ENCODE measurements at regions not wholly inside any gene's neighbourhood (a gene's known extent, or its start where the extent isn't known, plus 50 kb on each side); places are given as distances from the start of the nearest gene placed in this dataset.

DNA sequence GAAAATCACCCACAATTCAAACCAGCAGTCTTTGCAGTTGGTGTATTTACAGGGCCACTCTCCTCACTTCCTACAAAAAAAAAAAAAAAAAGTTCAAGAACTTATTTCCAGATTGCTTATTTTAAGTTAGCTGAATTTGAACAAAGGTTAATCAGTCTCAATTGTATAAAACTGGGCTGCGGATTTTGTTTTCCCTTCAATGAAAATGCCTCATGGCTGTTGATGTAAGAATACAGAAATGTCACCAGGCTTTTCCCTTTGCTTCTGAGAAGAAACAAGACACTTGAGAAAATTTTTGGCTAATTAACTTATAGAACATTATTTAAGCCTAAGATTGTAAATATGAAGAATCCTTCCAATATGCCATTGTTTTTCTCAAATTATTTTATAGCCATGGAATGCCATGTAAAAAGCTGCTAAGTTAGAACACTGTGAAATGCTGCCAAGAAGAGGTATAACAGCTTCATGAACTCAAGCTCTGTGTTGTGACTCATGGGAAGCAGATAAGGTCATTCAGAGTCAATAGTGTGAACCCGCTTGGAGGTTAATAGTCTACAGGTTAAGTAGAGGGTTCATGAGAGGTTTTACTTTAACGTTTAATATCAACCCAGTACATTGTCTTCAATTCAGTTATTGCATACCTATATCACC is 84.3 kb upstream of the ABI3BP start (continued):
- TF ChIP-seq, protein P1, sequence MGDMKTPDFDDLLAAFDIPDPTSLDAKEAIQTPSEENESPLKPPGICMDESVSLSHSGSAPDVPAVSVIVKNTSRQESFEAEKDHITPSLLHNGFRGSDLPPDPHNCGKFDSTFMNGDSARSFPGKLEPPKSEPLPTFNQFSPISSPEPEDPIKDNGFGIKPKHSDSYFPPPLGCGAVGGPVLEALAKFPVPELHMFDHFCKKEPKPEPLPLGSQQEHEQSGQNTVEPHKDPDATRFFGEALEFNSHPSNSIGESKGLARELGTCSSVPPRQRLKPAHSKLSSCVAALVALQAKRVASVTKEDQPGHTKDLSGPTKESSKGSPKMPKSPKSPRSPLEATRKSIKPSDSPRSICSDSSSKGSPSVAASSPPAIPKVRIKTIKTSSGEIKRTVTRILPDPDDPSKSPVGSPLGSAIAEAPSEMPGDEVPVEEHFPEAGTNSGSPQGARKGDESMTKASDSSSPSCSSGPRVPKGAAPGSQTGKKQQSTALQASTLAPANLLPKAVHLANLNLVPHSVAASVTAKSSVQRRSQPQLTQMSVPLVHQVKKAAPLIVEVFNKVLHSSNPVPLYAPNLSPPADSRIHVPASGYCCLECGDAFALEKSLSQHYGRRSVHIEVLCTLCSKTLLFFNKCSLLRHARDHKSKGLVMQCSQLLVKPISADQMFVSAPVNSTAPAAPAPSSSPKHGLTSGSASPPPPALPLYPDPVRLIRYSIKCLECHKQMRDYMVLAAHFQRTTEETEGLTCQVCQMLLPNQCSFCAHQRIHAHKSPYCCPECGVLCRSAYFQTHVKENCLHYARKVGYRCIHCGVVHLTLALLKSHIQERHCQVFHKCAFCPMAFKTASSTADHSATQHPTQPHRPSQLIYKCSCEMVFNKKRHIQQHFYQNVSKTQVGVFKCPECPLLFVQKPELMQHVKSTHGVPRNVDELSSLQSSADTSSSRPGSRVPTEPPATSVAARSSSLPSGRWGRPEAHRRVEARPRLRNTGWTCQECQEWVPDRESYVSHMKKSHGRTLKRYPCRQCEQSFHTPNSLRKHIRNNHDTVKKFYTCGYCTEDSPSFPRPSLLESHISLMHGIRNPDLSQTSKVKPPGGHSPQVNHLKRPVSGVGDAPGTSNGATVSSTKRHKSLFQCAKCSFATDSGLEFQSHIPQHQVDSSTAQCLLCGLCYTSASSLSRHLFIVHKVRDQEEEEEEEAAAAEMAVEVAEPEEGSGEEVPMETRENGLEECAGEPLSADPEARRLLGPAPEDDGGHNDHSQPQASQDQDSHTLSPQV (IDR thresholded peaks at IDR 0.05) = no peak
- TF ChIP-seq IKZF2 (IDR thresholded peaks at IDR 0.05) (no peak), TAF1 (IDR thresholded peaks at IDR 0.05; ENCODE audit: borderline replicate concordance, low read depth, low read length) (no peak), TBL1XR1 (IDR thresholded peaks at IDR 0.05; ENCODE audit: low read depth, low read length) (no peak), CREM (IDR thresholded peaks at IDR 0.05; ENCODE audit: low read depth) (no peak), SMARCA5 (IDR thresholded peaks at IDR 0.05) (no peak), FOXM1 (IDR thresholded peaks at IDR 0.05; ENCODE audit: low read depth, low read length) (no peak), RB1 (IDR thresholded peaks at IDR 0.05; ENCODE audit: borderline replicate concordance) (no peak), BMI1 (IDR thresholded peaks at IDR 0.05; ENCODE audit: borderline replicate concordance) (no peak)
- TF ChIP-seq, protein P2, sequence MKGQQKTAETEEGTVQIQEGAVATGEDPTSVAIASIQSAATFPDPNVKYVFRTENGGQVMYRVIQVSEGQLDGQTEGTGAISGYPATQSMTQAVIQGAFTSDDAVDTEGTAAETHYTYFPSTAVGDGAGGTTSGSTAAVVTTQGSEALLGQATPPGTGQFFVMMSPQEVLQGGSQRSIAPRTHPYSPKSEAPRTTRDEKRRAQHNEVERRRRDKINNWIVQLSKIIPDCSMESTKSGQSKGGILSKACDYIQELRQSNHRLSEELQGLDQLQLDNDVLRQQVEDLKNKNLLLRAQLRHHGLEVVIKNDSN (IDR thresholded peaks at IDR 0.05; ENCODE audit: borderline replicate concordance, extremely low read length, insufficient read depth, low read depth, low read length) = no peak

Measured in GM12878 (cell line).